H9 (cell line): ENCODE measurements at regions not wholly inside any gene's neighbourhood (a gene's known extent, or its start where the extent isn't known, plus 50 kb on each side); places are given as distances from the start of the nearest gene placed in this dataset.

Source experiments
- DNase-seq: peaks from one replicate; pipeline ENCODE4 v3.0.0-alpha.2; 2017
- H2AFZ ChIP-seq: one replicate; pipeline ENCODE4 v1.6.1; 2013; ENCODE audit warnings: mild to moderate bottlenecking, low read length, control low read depth, moderate library complexity
- H2AK5ac ChIP-seq: 2 replicates; pipeline ENCODE4 v1.6.1; 2013; ENCODE audit warnings: low read length, control low read depth, mixed read lengths; ENCODE audit not compliant: insufficient read length
- H2BK120ac ChIP-seq: one replicate; pipeline ENCODE4 v1.6.1; 2013; ENCODE audit warnings: low read depth, mild to moderate bottlenecking, low read length, control low read depth, inconsistent platforms; ENCODE audit not compliant: poor library complexity, severe bottlenecking
- H2BK12ac ChIP-seq: 2 replicates; pipeline ENCODE4 v1.6.1; 2013; ENCODE audit warnings: low read length, control low read depth, mixed read lengths, low read depth; ENCODE audit not compliant: insufficient read length
- H2BK15ac ChIP-seq: 2 replicates; pipeline ENCODE4 v1.6.1; 2013; ENCODE audit warnings: low read depth, low read length, control low read depth
- H2BK20ac ChIP-seq: one replicate; pipeline ENCODE4 v1.6.1; 2013; ENCODE audit warnings: low read depth, mild to moderate bottlenecking, low read length, control low read depth, inconsistent platforms; ENCODE audit not compliant: poor library complexity, severe bottlenecking
- H2BK5ac ChIP-seq: 2 replicates; pipeline ENCODE4 v1.6.1; 2013; ENCODE audit warnings: low read length, control low read depth, mixed read lengths; ENCODE audit not compliant: insufficient read length
- H3K14ac ChIP-seq: 2 replicates; pipeline ENCODE4 v1.6.1; 2013; ENCODE audit warnings: low read length, control low read depth; ENCODE audit not compliant: insufficient read depth
- H3K18ac ChIP-seq: 2 replicates; pipeline ENCODE4 v1.6.1; 2013; ENCODE audit warnings: low read depth, mild to moderate bottlenecking, mixed read lengths, low read length, control low read depth; ENCODE audit not compliant: insufficient read length
- H3K23ac ChIP-seq: 2 replicates; pipeline ENCODE4 v1.6.1; 2013; ENCODE audit warnings: low read length, control low read depth, mixed read lengths, low read depth; ENCODE audit not compliant: insufficient read length
- H3K23me2 ChIP-seq: 2 replicates; pipeline ENCODE4 v1.6.1; 2013; ENCODE audit warnings: low read depth, mild to moderate bottlenecking, mixed read lengths, low read length, control low read depth; ENCODE audit not compliant: insufficient read length, poor library complexity, severe bottlenecking
- H3K27ac ChIP-seq: 2 replicates; pipeline ENCODE4 v1.5.1; 2013; ENCODE audit warnings: low read length, control low read depth, mixed read lengths, low read depth; ENCODE audit not compliant: insufficient read length
- H3K27me3 ChIP-seq: 2 replicates; pipeline ENCODE4 v1.6.1; 2013; ENCODE audit warnings: low read length, control low read depth, inconsistent platforms; ENCODE audit not compliant: insufficient read depth
- H3K4ac ChIP-seq: 2 replicates; pipeline ENCODE4 v1.6.1; 2013; ENCODE audit warnings: low read depth, mild to moderate bottlenecking, control low read depth, inconsistent platforms, low read length, moderate library complexity
- H3K4me1 ChIP-seq: 2 replicates; pipeline ENCODE4 v1.6.1; 2013; ENCODE audit warnings: low read length, control low read depth, inconsistent platforms; ENCODE audit not compliant: insufficient read depth
- H3K4me2 ChIP-seq: 2 replicates; pipeline ENCODE4 v1.6.1; 2013; ENCODE audit warnings: low read length, control low read depth, mixed read lengths; ENCODE audit not compliant: insufficient read length, insufficient read depth
- H3K56ac ChIP-seq: 2 replicates; pipeline ENCODE4 v1.6.1; 2013; ENCODE audit warnings: low read depth, mild to moderate bottlenecking, mixed read lengths, low read length, control low read depth; ENCODE audit not compliant: insufficient read length
- H3K79me1 ChIP-seq: 2 replicates; pipeline ENCODE4 v1.6.1; 2013; ENCODE audit warnings: low read depth, mild to moderate bottlenecking, moderate library complexity, low read length, control low read depth, inconsistent platforms; ENCODE audit not compliant: insufficient read depth, poor library complexity, severe bottlenecking
- H3K79me2 ChIP-seq: 2 replicates; pipeline ENCODE4 v1.6.1; 2013; ENCODE audit warnings: low read length, control low read depth, inconsistent platforms; ENCODE audit not compliant: insufficient read depth
- H3K9ac ChIP-seq: 2 replicates; pipeline ENCODE4 v1.6.1; 2013; ENCODE audit warnings: low read length, control low read depth, mixed read lengths; ENCODE audit not compliant: insufficient read length; ENCODE audit errors: extremely low read depth
- H3K9me3 ChIP-seq: one replicate; pipeline ENCODE4 v1.6.1; 2013; ENCODE audit warnings: low read depth, low read length, inconsistent platforms; ENCODE audit not compliant: control insufficient read depth
- H3T11ph ChIP-seq: one replicate; pipeline ENCODE4 v1.6.1; 2013; ENCODE audit warnings: mild to moderate bottlenecking, low read length, control low read depth, inconsistent platforms
- H4K20me1 ChIP-seq: one replicate; pipeline ENCODE4 v1.6.1; 2013; ENCODE audit not compliant: control insufficient read depth, insufficient read length, insufficient read depth
- H4K5ac ChIP-seq: 2 replicates; pipeline ENCODE4 v1.6.1; 2013; ENCODE audit warnings: low read depth, mild to moderate bottlenecking, mixed read lengths, low read length, control low read depth; ENCODE audit not compliant: insufficient read length
- H4K8ac ChIP-seq: replicated peaks from 2 replicates; pipeline ENCODE4 v1.6.1; 2013; ENCODE audit warnings: low read length, control low read depth, mixed read lengths, low read depth; ENCODE audit not compliant: insufficient read length
- H4K91ac ChIP-seq: 2 replicates; pipeline ENCODE4 v1.6.1; 2013; ENCODE audit warnings: low read depth, mild to moderate bottlenecking, moderate library complexity, mixed read lengths, low read length, control low read depth; ENCODE audit not compliant: insufficient read length
- H3K27ac Mint-ChIP-seq, 3 experiments: 2 replicates in 2 of 3; 3 replicates in 1 of 3; pipeline ENCODE4 v1.8.0; 2020 to 2021; ENCODE audit warnings: mixed read lengths in 3 of 3, mild to moderate bottlenecking in 1 of 3, moderate library complexity in 1 of 3
- H3K27me3 Mint-ChIP-seq: 2 replicates; pipeline ENCODE4 v1.8.0; 2021; ENCODE audit warnings: low read depth, mild to moderate bottlenecking, moderate library complexity, mixed read lengths
- H3K36me3 Mint-ChIP-seq, 3 experiments: 2 replicates in 2 of 3; 3 replicates in 1 of 3; pipeline ENCODE4 v1.8.0; 2020 to 2021; ENCODE audit warnings: low read depth in 3 of 3, mixed read lengths in 3 of 3; ENCODE audit not compliant: insufficient read depth in 1 of 3
- H3K4me1 Mint-ChIP-seq, 2 experiments: 2 replicates each; pipeline ENCODE4 v1.8.0; 2020; ENCODE audit warnings: mixed read lengths in 2 of 2
- H3K4me3 Mint-ChIP-seq, 2 experiments: 2 replicates in 1 of 2; 3 replicates in 1 of 2; pipeline ENCODE4 v1.8.0; 2020 to 2021; ENCODE audit warnings: mild to moderate bottlenecking in 2 of 2, mixed read lengths in 2 of 2, moderate library complexity in 1 of 2
- H3K9me3 Mint-ChIP-seq, 2 experiments: 2 replicates in 1 of 2; 3 replicates in 1 of 2; pipeline ENCODE4 v1.8.0; 2020; ENCODE audit warnings: mild to moderate bottlenecking in 2 of 2, mixed read lengths in 2 of 2, moderate library complexity in 1 of 2
- CTCF ChIP-seq: fragments of 200-600 bp; sonication (generic); conservative IDR thresholded peaks from 3 replicates; pipeline ENCODE4 v1.8.0; 2021; ENCODE audit warnings: antibody characterized with exemption, mild to moderate bottlenecking
- WGBS: extraction: QIAGEN DNeasy Blood & Tissue Kit; methylation state at CpG from one replicate; pipeline ENCODE4 v1.1.7; 2013; ENCODE audit warnings: missing lambda C conversion rate, low lambda C conversion rate, mixed read lengths; ENCODE audit not compliant: insufficient read length; ENCODE audit errors: extremely low coverage; 5-methylcytosine and 5-hydroxymethylcytosine counted together

GRCh38 chr14:88128816-88129215 is 123.9 kb downstream of the GPR65 start:
- Histone ChIP-seq H3K18ac (no peak overlapping the region), H2BK5ac (no peak overlapping the region), H3K23ac (no peak overlapping the region), H2AK5ac (no peak overlapping the region), H3K79me2 (no peaks in the 10 kb centered on the region), H3T11ph (no peak overlapping the region), H3K27ac (no peak overlapping the region), H3K4ac (no peak overlapping the region), H3K27me3 (no peaks in the 10 kb centered on the region), H2BK20ac (no peak overlapping the region), H4K8ac (no peak overlapping the region), H4K20me1 (no peaks in the 10 kb centered on the region), H2BK15ac (no peak overlapping the region), H3K9me3 (no peaks in the 10 kb centered on the region), H3K9ac (no peak overlapping the region), H2AFZ (no peak overlapping the region), H3K4me1 (no peaks in the 10 kb centered on the region), H4K91ac (no peak overlapping the region), H3K79me1 (no peaks in the 10 kb centered on the region), H3K4me2 (no peak overlapping the region), H3K23me2 (no peaks in the 10 kb centered on the region), H4K5ac (no peak overlapping the region), H3K56ac (no peak overlapping the region), H2BK120ac (no peak overlapping the region), H2BK12ac (no peak overlapping the region), H3K14ac (no peak overlapping the region)
- peaks cover 2% of the 10 kb centered on the region for H3K27me3 Mint-ChIP-seq
- no peaks in the 10 kb centered on the region for H3K36me3 Mint-ChIP-seq
- H3K9me3 Mint-ChIP-seq = peaks cover 3 to 16% of the 10 kb centered on the region in 2 experiments; a peak in 4 of 5 replicates
- H3K4me1 Mint-ChIP-seq = no peaks in the 10 kb centered on the region
- H3K27ac Mint-ChIP-seq = no peak overlapping the region
- no peak for TF ChIP-seq CTCF
- no CpG with 5 or more reads among the region's 1 CpG for WGBS
- no peak overlapping the region for H3K4me3 Mint-ChIP-seq
- no peak for DNase-seq
